ENCODE measurements at regions not wholly inside any gene's neighbourhood (a gene's known extent, or its start where the extent isn't known, plus 50 kb on each side); places are given as distances from the start of the nearest gene placed in this dataset.

GRCh38 chr7:10734595-10734994, 239.1 kb upstream of the PHF14 start:
- no peaks in the 10 kb centered on the region for H3K79me2 ChIP-seq (ENCODE audit: insufficient read depth, low read length)
- no peak overlapping the region for H2AFZ ChIP-seq (ENCODE audit: insufficient read depth, low read depth, low read length, poor library complexity, severe bottlenecking)
- H3K4me1 ChIP-seq (ENCODE audit: control insufficient read depth in 1 of 2, insufficient read depth in 2 of 2, low read length in 2 of 2) = no peaks in the 10 kb centered on the region
- no peaks in the 10 kb centered on the region for H4K20me1 ChIP-seq (ENCODE audit: insufficient read depth, low read length)
- Mint-ChIP-seq H3K4me1 (no peaks in the 10 kb centered on the region), H3K9me3 (peaks cover 0 to 10% (median 4%) of the 10 kb centered on the region in 7 donors), H3K27me3 (ENCODE audit: low read depth in 3 of 3) (no peaks in the 10 kb centered on the region), H3K27ac (no peak overlapping the region), H3K36me3 (no peaks in the 10 kb centered on the region), H3K4me3 (no peak overlapping the region)
- no peak for DNase-seq
- no peaks in the 10 kb centered on the region for H3K36me3 ChIP-seq (replicated peaks in 1 of 2; ENCODE audit: control insufficient read depth in 1 of 2, insufficient read depth in 2 of 2, low read length in 2 of 2)
- no peak for TF ChIP-seq CTCF (IDR thresholded peaks at IDR 0.05)
- WGBS (ENCODE audit: insufficient coverage) = no CpG with 5 or more reads among the region's 2 CpGs
- H3K9me3 ChIP-seq (replicated peaks in 1 of 2; ENCODE audit: control insufficient read depth in 1 of 2, insufficient read depth in 1 of 2, low read length in 2 of 2) = peaks cover 0 to 3% of the 10 kb centered on the region in 2 donors
- intact Hi-C loops (cut with micrococcal nuclease) = no loop called here
- no peak overlapping the region for H3K9ac ChIP-seq (ENCODE audit: insufficient read depth, low read length, poor library complexity, severe bottlenecking)
- no peak overlapping the region for H3K4me2 ChIP-seq (replicated peaks; ENCODE audit: extremely low read depth, low read length, poor library complexity, severe bottlenecking)
- no peaks in the 10 kb centered on the region for H3K27me3 ChIP-seq (ENCODE audit: control insufficient read depth in 2 of 2, insufficient read depth in 2 of 2, low read length in 2 of 2)
- no peak overlapping the region for H3K4me3 ChIP-seq (replicated peaks in 1 of 3; ENCODE audit: low read depth in 2 of 3, low read length in 3 of 3)
- H3K27ac ChIP-seq (ENCODE audit: low read depth in 1 of 2, low read length in 2 of 2) = no peak overlapping the region

GRCh38 chr7:10739401-10739800, 234.3 kb upstream of the PHF14 start:
- Mint-ChIP-seq H3K4me3 (no peak overlapping the region), H3K4me1 (no peaks in the 10 kb centered on the region), H3K27ac (no peak overlapping the region), H3K36me3 (no peaks in the 10 kb centered on the region), H3K27me3 (ENCODE audit: low read depth in 3 of 3) (peaks cover 0 to 4% (median 0%) of the 10 kb centered on the region in 3 donors), H3K9me3 (peaks cover 2 to 13% (median 7%) of the 10 kb centered on the region in 7 donors)
- Histone ChIP-seq H3K27ac (ENCODE audit: low read depth in 1 of 2, low read length in 2 of 2) (no peak overlapping the region), H3K9ac (ENCODE audit: insufficient read depth, low read length, poor library complexity, severe bottlenecking) (no peak overlapping the region), H2AFZ (ENCODE audit: insufficient read depth, low read depth, low read length, poor library complexity, severe bottlenecking) (no peak overlapping the region), H3K9me3 (replicated peaks in 1 of 2; ENCODE audit: control insufficient read depth in 1 of 2, insufficient read depth in 1 of 2, low read length in 2 of 2) (peaks cover 4 to 10% of the 10 kb centered on the region in 2 donors), H4K20me1 (ENCODE audit: insufficient read depth, low read length) (no peaks in the 10 kb centered on the region), H3K79me2 (ENCODE audit: insufficient read depth, low read length) (no peaks in the 10 kb centered on the region), H3K4me2 (replicated peaks; ENCODE audit: extremely low read depth, low read length, poor library complexity, severe bottlenecking) (no peak overlapping the region), H3K4me3 (replicated peaks in 1 of 3; ENCODE audit: low read depth in 2 of 3, low read length in 3 of 3) (no peak overlapping the region), H3K4me1 (ENCODE audit: control insufficient read depth in 1 of 2, insufficient read depth in 2 of 2, low read length in 2 of 2) (no peaks in the 10 kb centered on the region), H3K36me3 (replicated peaks in 1 of 2; ENCODE audit: control insufficient read depth in 1 of 2, insufficient read depth in 2 of 2, low read length in 2 of 2) (no peaks in the 10 kb centered on the region), H3K27me3 (ENCODE audit: control insufficient read depth in 2 of 2, insufficient read depth in 2 of 2, low read length in 2 of 2) (no peaks in the 10 kb centered on the region)
- intact Hi-C loops (cut with micrococcal nuclease) = no loop called here
- WGBS (ENCODE audit: insufficient coverage) = 100% methylated on average over 1 of the region's 4 CpGs
- no peak for TF ChIP-seq CTCF (IDR thresholded peaks at IDR 0.05)
- DNase-seq = no peak
